IMR-90 (cell line): ENCODE measurements at regions not wholly inside any gene's neighbourhood (a gene's known extent, or its start where the extent isn't known, plus 50 kb on each side); places are given as distances from the start of the nearest gene placed in this dataset.

Experiments
- ATAC-seq: fragments of 200-7000 bp; cut with Tn5 transposase; 2 replicates; pipeline ENCODE4 v1.9.1; 2020; ENCODE audit warnings: low read depth, mild to moderate bottlenecking, moderate library complexity
- BruUV-seq: library from RNA; stranded (reverse); fragments of 400-500 nt; replicated peaks from 2 replicates; lab custom pipeline; 2021; lab: Mats Ljungman, UMichigan
- CTCF ChIA-PET: fragments of 300-600 bp; formaldehyde crosslinking; extraction: SDS; loops from one replicate; lab custom pipeline; 2021; ENCODE audit warnings: antibody characterized with exemption; lab: Yijun Ruan, JAX
- POLR2A ChIA-PET: fragments of 300-600 bp; sonication (Branson Sonifier 250); formaldehyde crosslinking; loops from one replicate; lab custom pipeline; 2022; ENCODE audit warnings: antibody characterized with exemption; ENCODE audit not compliant: unreplicated experiment; lab: Charles Lee
- DNase-seq: peaks from one replicate; pipeline ENCODE4 v3.0.0; 2013
- H2AFZ ChIP-seq: replicated peaks from 2 replicates; pipeline ENCODE3; 2013; ENCODE audit warnings: low read length, mild to moderate bottlenecking; ENCODE audit not compliant: poor library complexity
- H2AK5ac ChIP-seq: 2 replicates; pipeline ENCODE4 v1.6.1; 2013; ENCODE audit warnings: low read depth, low read length, inconsistent platforms
- H2AK9ac ChIP-seq: replicated peaks from 2 replicates; pipeline ENCODE3; 2013; ENCODE audit warnings: mild to moderate bottlenecking, low read depth, low read length, moderate library complexity; ENCODE audit not compliant: poor library complexity
- H2BK120ac ChIP-seq: 2 replicates; pipeline ENCODE4 v1.6.1; 2013; ENCODE audit warnings: low read depth, low read length, inconsistent platforms
- H2BK15ac ChIP-seq: 3 replicates; pipeline ENCODE4 v1.6.1; 2013; ENCODE audit warnings: low read depth, low read length, inconsistent platforms
- H2BK20ac ChIP-seq: 2 replicates; pipeline ENCODE4 v1.6.1; 2013; ENCODE audit warnings: low read depth, mild to moderate bottlenecking, inconsistent platforms, low read length, moderate library complexity
- H2BK5ac ChIP-seq: 2 replicates; pipeline ENCODE4 v1.6.1; 2013; ENCODE audit warnings: mild to moderate bottlenecking, low read depth, low read length, inconsistent platforms; ENCODE audit not compliant: poor library complexity, severe bottlenecking
- H3K14ac ChIP-seq: replicated peaks from 2 replicates; pipeline ENCODE4 v1.6.1; 2013; ENCODE audit warnings: low read depth, low read length, inconsistent platforms
- H3K18ac ChIP-seq: 2 replicates; pipeline ENCODE4 v1.6.1; 2013; ENCODE audit warnings: low read depth, low read length, control low read depth
- H3K23ac ChIP-seq: 2 replicates; pipeline ENCODE4 v1.6.1; 2013; ENCODE audit warnings: low read depth, low read length, inconsistent platforms
- H3K27ac ChIP-seq: 2 replicates; pipeline ENCODE4 v1.5.1; 2013; ENCODE audit warnings: mild to moderate bottlenecking, control low read depth, low read length; ENCODE audit not compliant: insufficient read depth
- H3K27me3 ChIP-seq: 2 replicates; pipeline ENCODE4 v1.6.1; 2013; ENCODE audit warnings: low read length; ENCODE audit not compliant: control insufficient read depth, insufficient read depth
- H3K36me3 ChIP-seq: 2 replicates; pipeline ENCODE4 v1.6.1; 2013; ENCODE audit warnings: low read length, mixed read lengths; ENCODE audit not compliant: control insufficient read depth, insufficient read depth
- H3K4ac ChIP-seq: 2 replicates; pipeline ENCODE4 v1.6.1; 2013; ENCODE audit warnings: low read depth, low read length, inconsistent platforms
- H3K4me1 ChIP-seq: 2 replicates; pipeline ENCODE4 v1.6.1; 2013; ENCODE audit warnings: low read length, mixed read lengths; ENCODE audit not compliant: control insufficient read depth, insufficient read depth
- H3K4me2 ChIP-seq: 2 replicates; pipeline ENCODE4 v1.6.1; 2013; ENCODE audit warnings: low read depth, mild to moderate bottlenecking, control low read depth, low read length, moderate library complexity
- H3K4me3 ChIP-seq: 2 replicates; pipeline ENCODE4 v1.5.1; 2013; ENCODE audit warnings: low read depth, mild to moderate bottlenecking, control low read depth, low read length, moderate library complexity; ENCODE audit not compliant: insufficient read depth
- H3K56ac ChIP-seq: 2 replicates; pipeline ENCODE4 v1.6.1; 2013; ENCODE audit warnings: low read length, inconsistent platforms; ENCODE audit not compliant: insufficient read depth; ENCODE audit errors: extremely low read depth
- H3K79me1 ChIP-seq, 2 experiments: 2 replicates each; pipeline ENCODE4 v1.6.1; 2013; ENCODE audit warnings: low read length in 2 of 2, inconsistent platforms in 1 of 2, low read depth in 1 of 2
- H3K9ac ChIP-seq: 2 replicates; pipeline ENCODE4 v1.6.1; 2013; ENCODE audit warnings: low read depth, low read length, control low read depth
- H3K9me1 ChIP-seq: 2 replicates; pipeline ENCODE4 v1.6.1; 2013; ENCODE audit warnings: low read length, inconsistent platforms; ENCODE audit not compliant: insufficient read depth
- H3K9me3 ChIP-seq: 2 replicates; pipeline ENCODE4 v1.6.1; 2013; ENCODE audit warnings: low read length; ENCODE audit not compliant: control insufficient read depth, insufficient read depth
- H4K20me1 ChIP-seq: 2 replicates; pipeline ENCODE4 v1.6.1; 2013; ENCODE audit warnings: low read length, inconsistent platforms; ENCODE audit not compliant: insufficient read depth
- H4K5ac ChIP-seq: 2 replicates; pipeline ENCODE4 v1.6.1; 2013; ENCODE audit warnings: mild to moderate bottlenecking, low read depth, low read length, control low read depth
- H4K8ac ChIP-seq, 2 experiments: 2 replicates each; pipeline ENCODE4 v1.6.1; 2013; ENCODE audit warnings: low read depth in 2 of 2, low read length in 2 of 2, control low read depth in 1 of 2, inconsistent platforms in 1 of 2
- H4K91ac ChIP-seq: 2 replicates; pipeline ENCODE4 v1.6.1; 2013; ENCODE audit warnings: low read depth, low read length, inconsistent platforms; ENCODE audit not compliant: insufficient read depth
- FOS ChIP-seq: fragments of 150-350 bp; IDR thresholded peaks from 2 replicates; pipeline ENCODE4 v1.6.1; 2016; ENCODE audit warnings: low read depth, low read length
- NFE2L2 ChIP-seq: fragments of 150-350 bp; IDR thresholded peaks from 2 replicates; pipeline ENCODE4 v1.6.1; 2016; ENCODE audit warnings: low read depth, mild to moderate bottlenecking, low read length
- POLR2A ChIP-seq: IDR thresholded peaks from 2 replicates; pipeline ENCODE4 v1.6.1; 2012; ENCODE audit warnings: mild to moderate bottlenecking, low read depth, low read length
- RAD21 ChIP-seq: IDR thresholded peaks from 2 replicates; pipeline ENCODE4 v1.6.1; 2012; ENCODE audit warnings: low read length, improper control_type of control experiment
- RCOR1 ChIP-seq: IDR thresholded peaks from 2 replicates; pipeline ENCODE4 v1.6.1; 2012; ENCODE audit warnings: mild to moderate bottlenecking, low read length, improper control_type of control experiment; ENCODE audit not compliant: insufficient replicate concordance
- SMC3 ChIP-seq: fragments of 150-350 bp; IDR thresholded peaks from 2 replicates; pipeline ENCODE4 v1.6.1; 2016; ENCODE audit warnings: low read depth, mild to moderate bottlenecking, antibody characterized with exemption, low read length, moderate library complexity
- WGBS, 2 experiments: methylation state at CpG; one replicate each; pipeline versions ENCODE4 v1.1.5 to v1.1.7; 2013; ENCODE audit warnings: missing lambda C conversion rate in 2 of 2; ENCODE audit not compliant: insufficient read length in 1 of 2; ENCODE audit errors: extremely low coverage in 2 of 2; 5-methylcytosine and 5-hydroxymethylcytosine counted together
- dilution Hi-C: fragments of 300-500 bp; cut with HindIII; formaldehyde crosslinking; loops from one replicate; pipeline ENCODE4 v1.14.3; 2018; ENCODE audit warnings: low sequenced_read_pairs; ENCODE audit not compliant: unreplicated experiment
- in situ Hi-C: fragments of 300-500 bp; cut with MboI; formaldehyde crosslinking; loops from 3 replicates; pipeline ENCODE4 v1.14.3; 2019; ENCODE audit warnings: low sequenced_read_pairs, inconsistent platforms, mixed read lengths
- intact Hi-C: fragments of 100-400 bp; cut with micrococcal nuclease; formaldehyde crosslinking; loops from 2 replicates; pipeline ENCODE4 v1.10.0; 2022
- TF ChIP-seq, protein P1 (sequence below): conservative IDR thresholded peaks from 2 replicates; pipeline ENCODE4 v1.5.1; 2012; ENCODE audit warnings: mild to moderate bottlenecking, low read depth, low read length, improper control_type of control experiment

DNA sequence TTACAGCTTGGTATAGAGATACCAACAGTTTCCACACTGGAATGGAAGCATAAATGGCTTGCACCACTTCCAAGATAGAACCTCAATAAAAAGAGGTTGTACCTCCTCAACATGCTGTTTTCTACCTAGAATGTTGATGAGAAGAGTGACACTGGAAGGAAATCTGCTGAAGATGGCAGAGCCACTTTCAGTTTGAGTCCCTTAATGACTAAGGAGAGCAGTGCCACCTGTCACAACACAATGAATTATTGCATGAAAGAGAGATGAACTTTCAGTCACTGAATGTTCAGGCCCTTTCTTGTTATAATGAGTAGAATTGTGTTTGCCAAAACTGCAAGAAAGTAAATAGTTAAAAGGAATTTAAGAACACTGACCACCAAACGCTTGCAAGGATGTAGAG lies 958.5 kb downstream of the DTWD2 start:
- Histone ChIP-seq H4K91ac (no peak overlapping the region), H3K9me3 (peaks cover 3% of the 10 kb centered on the region), H3K4ac (no peak overlapping the region), H4K8ac (no peak overlapping the region), H3K4me2 (no peak overlapping the region), H3K4me3 (no peak overlapping the region), H3K27me3 (no peaks in the 10 kb centered on the region), H2AFZ (no peak overlapping the region), H2AK9ac (no peak overlapping the region), H2BK5ac (no peak overlapping the region), H2BK20ac (no peak overlapping the region), H3K14ac (no peak overlapping the region), H3K23ac (no peak overlapping the region), H3K36me3 (no peaks in the 10 kb centered on the region), H2AK5ac (no peak overlapping the region), H2BK15ac (no peak overlapping the region), H3K4me1 (no peaks in the 10 kb centered on the region), H3K9me1 (no peaks in the 10 kb centered on the region), H3K56ac (no peak overlapping the region), H3K27ac (no peak overlapping the region), H4K20me1 (no peaks in the 10 kb centered on the region), H3K18ac (no peak overlapping the region), H2BK120ac (no peak overlapping the region), H3K9ac (no peak overlapping the region), H3K79me1 (no peaks in the 10 kb centered on the region), H4K5ac (no peak overlapping the region)
- no peak for DNase-seq
- no TSS peak for BruUV-seq
- ChIA-PET POLR2A (interaction anchor here (0.6 kb wide), 1 partner anchor 26 kb away, joined by 4 read pairs; no protein-coding TSS in a partner anchor), CTCF (interaction anchor here (0.9 kb wide), 1 partner anchor 8 kb away, joined by 3 read pairs; no protein-coding TSS in a partner anchor)
- intact Hi-C loops (no loop called here), in situ Hi-C loops (no loop called here), dilution Hi-C loops (no loop called here)
- no CpG with 5 or more reads among the region's 1 CpG for WGBS, 2 experiments
- no peak for ATAC-seq
- TF ChIP-seq RAD21 (no peak), NFE2L2 (no peak), SMC3 (no peak), POLR2A (no peak), RCOR1 (no peak), FOS (no peak)
- TF ChIP-seq, protein P1, sequence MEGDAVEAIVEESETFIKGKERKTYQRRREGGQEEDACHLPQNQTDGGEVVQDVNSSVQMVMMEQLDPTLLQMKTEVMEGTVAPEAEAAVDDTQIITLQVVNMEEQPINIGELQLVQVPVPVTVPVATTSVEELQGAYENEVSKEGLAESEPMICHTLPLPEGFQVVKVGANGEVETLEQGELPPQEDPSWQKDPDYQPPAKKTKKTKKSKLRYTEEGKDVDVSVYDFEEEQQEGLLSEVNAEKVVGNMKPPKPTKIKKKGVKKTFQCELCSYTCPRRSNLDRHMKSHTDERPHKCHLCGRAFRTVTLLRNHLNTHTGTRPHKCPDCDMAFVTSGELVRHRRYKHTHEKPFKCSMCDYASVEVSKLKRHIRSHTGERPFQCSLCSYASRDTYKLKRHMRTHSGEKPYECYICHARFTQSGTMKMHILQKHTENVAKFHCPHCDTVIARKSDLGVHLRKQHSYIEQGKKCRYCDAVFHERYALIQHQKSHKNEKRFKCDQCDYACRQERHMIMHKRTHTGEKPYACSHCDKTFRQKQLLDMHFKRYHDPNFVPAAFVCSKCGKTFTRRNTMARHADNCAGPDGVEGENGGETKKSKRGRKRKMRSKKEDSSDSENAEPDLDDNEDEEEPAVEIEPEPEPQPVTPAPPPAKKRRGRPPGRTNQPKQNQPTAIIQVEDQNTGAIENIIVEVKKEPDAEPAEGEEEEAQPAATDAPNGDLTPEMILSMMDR = no peak
